Stimulated activated CD4-positive, alpha-beta T cell treated with anti-CD3 and anti-CD28 coated beads, Interleukin-1b, Interleukin-23, amount 100 ng/mL, for 24 hours (primary cell): ENCODE measurements at regions not wholly inside any gene's neighbourhood (a gene's known extent, or its start where the extent isn't known, plus 50 kb on each side); places are given as distances from the start of the nearest gene placed in this dataset.

Experiments
- DNase-seq, 4 experiments: peaks; one replicate each; pipeline ENCODE4 v3.0.0-alpha.2; 2020; ENCODE audit warnings: low read depth in 4 of 4, low spot score in 1 of 4

- no peak for DNase-seq
Measured at GRCh38 chr5:74074111-74074510, 448.1 kb downstream of the ARHGEF28 start.

DNA sequence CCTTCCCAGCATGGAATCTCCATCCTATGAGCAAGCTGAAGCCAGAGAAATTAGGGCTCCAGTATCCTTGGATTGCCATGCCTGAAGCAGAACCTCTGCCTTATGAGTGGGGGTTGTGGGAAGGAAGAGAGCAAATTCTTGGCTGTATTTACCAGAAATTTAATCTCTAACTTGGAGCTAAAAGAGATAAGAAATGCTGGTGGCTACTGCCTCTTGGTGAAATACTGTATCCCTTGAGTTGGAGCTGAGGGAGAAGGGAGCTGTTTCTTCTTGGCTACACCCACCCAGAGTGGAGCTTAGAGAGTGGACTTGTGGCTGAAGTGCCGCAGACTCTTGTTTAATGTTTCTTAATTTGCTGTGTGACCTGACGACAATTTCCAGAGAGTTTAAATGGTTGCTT, 447.3 kb downstream of the ARHGEF28 start:
- no peak for DNase-seq

- DNase-seq = no peak
Measured at GRCh38 chr5:74072646-74073045, 446.6 kb downstream of the ARHGEF28 start.

GRCh38 chr5:74070766-74071165, 444.8 kb downstream of the ARHGEF28 start:
- no peak for DNase-seq

- no peak for DNase-seq
Measured at GRCh38 chr5:74069741-74070140, 443.7 kb downstream of the ARHGEF28 start.

DNA sequence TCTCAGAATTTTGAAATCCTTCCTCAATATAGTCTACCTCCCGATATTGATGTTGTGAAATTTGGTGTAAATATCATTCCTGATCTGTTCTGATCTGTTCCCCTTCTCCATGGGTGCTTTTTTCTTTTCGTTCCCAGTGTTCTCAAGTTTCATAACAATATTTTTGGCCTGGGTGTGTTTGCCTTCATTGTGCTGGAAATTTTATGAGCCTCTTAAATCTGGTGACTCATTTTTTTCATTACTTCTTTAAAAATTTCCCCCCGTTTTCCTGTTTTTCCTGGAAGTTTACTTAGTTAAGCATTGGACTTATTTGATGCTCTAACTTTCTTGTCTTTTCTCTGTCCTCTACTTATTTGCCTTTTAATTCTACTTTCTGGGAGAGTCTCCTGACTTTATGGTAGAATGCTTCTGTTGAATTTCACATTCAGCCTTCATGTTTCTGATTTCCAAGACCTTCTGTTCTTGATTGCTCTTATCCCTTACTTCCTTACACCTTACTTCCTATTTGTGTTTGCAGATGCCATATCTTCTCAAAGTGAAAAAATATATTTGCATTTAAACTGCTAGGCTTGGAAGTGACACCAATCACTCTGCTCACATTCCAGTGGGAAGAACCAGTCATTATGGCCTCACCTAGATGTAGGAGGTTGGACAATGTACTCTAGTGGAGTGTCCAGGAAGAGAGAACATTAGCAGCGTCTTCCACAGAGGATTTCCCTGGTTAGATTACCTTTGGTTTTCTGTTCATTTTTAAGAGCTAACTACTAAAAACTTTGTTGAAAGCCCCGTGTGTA, 441.9 kb downstream of the ARHGEF28 start:
- DNase-seq = no peak

DNA sequence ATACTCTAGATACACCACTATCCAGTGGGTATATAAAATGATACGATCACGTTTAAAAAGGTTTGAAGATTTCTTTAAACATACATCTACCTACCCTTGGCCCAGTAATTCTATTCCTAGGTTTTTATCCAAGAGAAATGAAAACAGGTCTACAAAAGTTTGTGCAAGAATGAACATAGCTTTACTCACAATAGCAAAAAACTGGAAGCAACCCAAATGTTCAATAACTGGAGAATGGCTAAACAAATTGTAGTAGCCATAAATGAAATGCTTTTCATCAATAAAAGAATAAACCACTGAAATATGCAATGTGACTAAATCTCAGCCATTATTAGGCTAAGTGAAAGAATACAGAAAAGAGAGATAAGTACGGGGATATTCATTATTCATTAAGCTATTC, 438.9 kb downstream of the ARHGEF28 start:
- DNase-seq = no peak

GRCh38 chr5:74064225-74064624, 438.2 kb downstream of the ARHGEF28 start:
- DNase-seq = no peak

- DNase-seq = no peak
Measured at GRCh38 chr5:74063821-74064220, 437.8 kb downstream of the ARHGEF28 start.

DNA sequence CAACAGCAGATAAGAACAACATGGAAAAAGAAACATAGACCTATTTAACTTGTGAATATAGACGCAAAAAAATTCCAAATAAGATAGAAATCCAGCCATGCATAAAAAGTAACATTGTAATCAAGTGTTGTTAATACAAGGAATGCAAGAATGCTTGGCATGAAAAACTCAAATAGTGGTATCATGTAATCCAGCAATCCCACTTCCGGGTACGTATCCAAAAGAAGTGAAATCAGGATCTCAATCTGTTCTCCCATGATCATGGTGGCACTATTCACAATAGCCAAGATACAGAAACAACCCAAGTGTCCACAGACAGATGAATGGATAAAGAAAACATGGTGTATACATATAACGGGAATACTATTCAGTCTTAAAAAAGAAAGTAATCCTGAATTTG, 437.4 kb downstream of the ARHGEF28 start:
- DNase-seq = no peak

- no peak for DNase-seq
Measured at GRCh38 chr5:74061292-74061691, 435.3 kb downstream of the ARHGEF28 start.

DNA sequence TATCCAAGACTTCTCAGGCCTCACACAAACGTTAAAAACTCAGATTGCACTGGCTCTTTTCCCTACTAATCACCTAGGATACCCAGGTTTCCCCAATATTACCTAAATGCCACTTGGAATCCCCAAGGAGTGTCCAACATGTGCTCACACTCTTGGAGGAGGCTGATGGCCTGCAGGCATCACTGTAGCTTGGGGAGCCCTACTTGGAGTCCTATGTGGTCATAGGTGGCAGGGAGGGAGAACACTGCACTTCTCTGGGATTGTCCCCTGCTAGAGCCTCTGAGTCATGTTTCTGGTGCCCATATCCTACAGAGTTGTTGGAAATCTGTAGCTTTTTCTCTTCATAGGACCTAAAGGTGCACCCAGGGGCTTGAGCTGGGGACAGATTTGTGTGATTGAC, 433.7 kb downstream of the ARHGEF28 start:
- no peak for DNase-seq

DNA sequence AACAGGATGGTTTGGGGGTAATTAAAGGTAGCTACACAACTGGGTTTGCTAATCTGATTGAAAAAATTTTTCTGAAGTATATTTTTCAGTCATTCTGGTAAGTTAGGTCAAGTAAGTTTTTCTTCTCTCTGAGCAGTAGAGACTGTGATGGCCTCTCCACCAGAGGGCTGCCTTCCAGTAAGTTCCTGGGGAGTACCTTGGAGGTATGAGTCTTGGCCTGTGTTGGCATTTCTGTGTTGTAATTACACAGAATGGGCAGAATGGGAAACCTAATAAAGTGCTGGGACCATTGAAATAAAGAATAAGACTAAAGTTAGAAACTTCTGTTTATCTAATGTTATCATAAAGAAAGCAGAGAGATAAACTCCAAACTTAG, 430.8 kb downstream of the ARHGEF28 start:
- no peak for DNase-seq

DNA sequence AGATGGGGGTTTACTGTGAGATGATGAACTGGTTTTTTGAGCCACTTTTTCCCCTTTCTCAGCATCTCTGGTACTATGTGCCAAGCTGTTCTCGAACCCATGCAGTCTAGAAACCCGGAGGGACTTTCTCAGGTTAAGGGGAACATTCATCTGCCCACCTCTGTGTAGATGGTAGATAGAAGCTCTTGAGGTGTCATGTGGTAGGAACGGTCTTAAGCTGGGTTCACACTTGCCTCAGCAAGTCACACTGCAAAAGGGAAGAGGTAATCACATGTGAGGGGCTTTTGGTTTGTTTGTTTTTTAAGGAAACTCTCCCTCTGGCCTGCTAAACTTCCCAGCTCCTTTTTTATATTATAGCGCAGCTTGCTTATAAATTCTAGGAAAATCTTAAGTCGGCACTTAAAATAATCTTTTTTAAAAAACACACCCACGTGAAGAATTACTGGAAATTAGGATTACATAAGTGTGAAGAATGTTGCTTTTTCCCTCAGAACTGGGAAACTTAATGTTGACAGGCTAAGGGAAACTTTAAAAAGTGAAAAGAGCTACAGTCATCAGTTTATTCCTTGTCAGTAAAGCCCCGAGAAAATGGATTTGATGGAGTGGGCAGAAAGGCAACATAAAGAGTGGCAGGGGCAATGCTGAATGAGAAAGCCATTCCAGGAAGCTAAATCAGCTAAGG, 430.3 kb downstream of the ARHGEF28 start:
- DNase-seq = no peak

DNA sequence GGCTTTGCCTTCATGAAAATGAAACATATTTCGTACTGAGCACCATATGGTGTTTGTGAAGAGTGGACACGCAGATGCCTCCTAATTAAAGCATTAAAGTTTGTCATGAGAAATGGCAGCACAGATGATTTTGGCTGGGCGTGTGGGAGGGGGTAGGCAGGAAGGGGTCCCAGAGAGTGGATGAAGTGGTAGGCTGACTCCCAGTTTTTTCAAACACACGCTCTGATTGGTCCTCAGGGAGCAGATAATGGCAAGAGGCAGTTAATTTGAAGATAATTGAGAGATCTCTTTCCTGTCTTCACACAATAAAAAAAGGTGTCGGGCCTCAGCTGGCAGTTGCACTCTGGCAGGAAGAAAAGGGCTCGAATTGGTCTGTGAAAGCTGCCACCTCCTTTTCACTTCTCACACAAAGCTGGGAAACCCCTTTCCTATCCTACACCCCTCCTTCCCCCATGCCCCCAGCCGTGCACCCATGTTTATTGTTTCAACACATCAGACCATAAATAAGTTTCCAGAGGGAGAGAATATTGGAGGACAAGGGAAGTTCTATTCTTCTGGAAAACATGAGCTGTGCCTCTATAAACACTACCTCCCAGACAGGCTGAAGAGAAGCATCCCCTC, 429.6 kb downstream of the ARHGEF28 start:
- DNase-seq = no peak

DNA sequence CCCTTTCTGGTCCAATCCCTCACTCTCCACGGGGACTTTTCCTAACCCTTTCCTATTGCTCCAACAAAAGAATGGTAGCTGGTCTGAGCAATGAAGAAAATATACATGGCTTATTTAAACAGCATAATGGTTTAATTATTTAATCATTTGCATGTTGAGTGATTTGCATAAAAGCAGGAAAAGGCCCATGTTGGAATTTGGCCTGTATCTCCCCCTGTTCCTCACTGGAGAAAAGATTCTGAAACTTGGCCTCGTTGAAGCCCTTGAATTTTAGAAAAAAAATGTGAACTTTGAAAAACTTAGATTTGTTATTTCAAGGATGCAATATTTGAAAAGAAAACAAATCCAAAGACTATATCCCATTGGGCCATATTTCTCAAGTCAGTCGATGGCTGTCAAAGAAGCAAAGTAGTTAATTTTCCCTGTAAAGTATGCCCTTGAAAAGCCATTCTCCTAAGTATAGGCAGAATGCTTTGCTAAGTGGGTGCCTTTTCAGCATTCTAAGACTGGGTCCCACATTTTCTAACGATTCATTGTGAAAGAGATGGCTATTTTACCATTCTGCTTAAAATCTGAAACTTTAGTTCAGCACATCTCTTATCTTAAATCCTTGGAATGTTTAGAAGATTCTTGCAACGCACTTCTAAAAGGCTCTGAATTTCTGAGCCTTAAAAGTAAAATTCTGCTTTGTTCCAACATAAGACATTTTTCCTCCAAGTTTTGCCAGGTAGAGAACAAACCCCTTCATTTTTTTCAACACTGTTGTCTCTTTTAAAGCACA, 428.8 kb downstream of the ARHGEF28 start:
- no peak for DNase-seq

DNA sequence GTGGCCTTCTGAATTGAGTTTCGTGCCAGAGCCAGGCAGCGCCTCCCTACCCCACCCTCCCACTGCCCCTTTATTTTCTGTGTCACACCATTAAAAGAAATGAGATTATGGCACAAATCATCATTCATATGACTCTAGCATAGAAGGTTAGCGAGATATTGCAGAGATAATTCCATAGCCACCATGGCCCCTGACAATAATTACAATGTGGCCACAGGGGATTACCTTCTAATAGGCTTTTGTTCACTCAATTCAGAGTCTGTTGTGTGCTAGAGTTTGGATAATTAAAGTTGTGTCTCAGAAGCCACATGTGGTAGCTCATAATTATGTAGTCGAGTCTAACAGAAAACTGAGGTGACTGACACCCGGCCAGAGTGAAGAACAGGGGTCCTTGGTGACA, 428.1 kb downstream of the ARHGEF28 start:
- no peak for DNase-seq

DNA sequence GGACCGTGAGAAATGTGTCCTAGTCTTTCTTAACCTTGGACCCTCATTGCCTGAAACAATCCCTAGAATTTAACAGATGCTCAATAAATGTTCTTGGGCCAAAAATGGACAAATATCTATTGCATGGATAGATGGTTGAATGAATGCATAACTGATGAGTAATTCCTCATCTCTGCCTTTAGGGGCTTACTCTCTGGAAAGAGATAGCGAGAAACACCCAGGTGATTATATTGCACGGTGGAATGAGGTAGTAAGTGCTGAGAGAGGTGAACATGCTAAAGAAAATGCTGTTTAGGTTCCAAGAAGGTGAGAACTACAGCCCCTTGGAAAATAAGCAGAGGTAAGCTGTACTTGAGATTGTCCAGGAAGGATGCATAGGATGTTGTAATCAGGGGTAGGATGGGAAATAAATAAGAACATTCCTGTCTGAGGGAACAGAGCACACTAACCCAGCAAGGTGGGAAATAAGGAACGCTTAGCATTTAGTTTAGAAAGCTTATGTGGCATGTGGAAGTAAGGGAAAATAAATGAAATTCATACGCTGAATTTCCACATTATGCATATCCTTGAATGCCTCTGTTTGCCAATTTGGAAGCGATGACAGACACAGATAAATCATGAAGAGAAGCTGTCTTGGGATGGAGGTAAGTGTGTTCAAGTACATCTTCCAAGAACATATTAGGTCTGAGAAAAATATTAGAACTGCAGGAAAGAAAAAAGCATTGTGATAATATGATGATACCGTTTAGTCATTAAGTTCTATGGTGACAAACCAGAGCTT, 426.6 kb downstream of the ARHGEF28 start:
- DNase-seq = no peak

DNA sequence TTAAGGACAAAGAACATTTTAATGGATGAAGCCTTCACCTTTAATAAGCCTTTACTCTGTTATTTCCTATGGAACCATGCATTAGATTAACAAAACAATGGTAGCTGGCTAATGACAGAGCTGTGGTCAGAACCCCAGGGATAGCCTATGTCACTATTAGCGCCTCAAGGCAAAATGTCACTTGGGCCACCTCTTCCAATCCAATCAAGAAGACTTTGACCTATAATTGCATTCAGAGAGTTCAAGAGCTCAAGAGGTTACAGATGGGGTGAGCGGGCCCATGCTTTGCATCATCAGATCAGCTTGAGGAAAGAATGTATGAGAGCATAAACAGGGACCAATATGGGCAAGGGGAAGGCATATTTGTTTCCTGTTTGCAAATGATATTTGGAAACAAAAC, 425.1 kb downstream of the ARHGEF28 start:
- no peak for DNase-seq

DNA sequence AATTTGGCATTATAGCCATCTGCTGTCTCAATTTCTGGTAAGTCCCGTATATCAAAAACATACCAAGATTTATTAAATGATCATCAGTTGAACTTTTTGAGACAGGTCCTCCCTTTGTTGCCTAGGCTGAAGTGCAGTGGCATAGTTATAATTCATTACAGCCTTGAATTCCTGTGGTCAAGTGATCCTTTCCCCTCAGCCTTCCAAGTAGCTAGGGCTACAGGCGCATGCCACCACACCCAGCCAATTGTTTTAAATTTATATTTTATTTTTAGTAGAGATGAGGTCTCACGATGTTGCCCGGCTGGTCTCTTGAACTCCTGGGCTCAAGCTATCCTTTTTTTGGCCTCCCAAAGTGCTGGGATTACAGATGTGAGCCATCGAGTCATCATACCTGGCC, 418.9 kb downstream of the ARHGEF28 start:
- DNase-seq = no peak

- DNase-seq = no peak
Measured at GRCh38 chr5:74042959-74043358, 417.0 kb downstream of the ARHGEF28 start.
